Neural progenitor cell (in vitro differentiated cells): ENCODE measurements at regions not wholly inside any gene's neighbourhood (a gene's known extent, or its start where the extent isn't known, plus 50 kb on each side); places are given as distances from the start of the nearest gene placed in this dataset.

Source experiments
- DNase-seq: peaks from one replicate; pipeline ENCODE4 v3.0.0-alpha.2; 2016; ENCODE audit warnings: low spot score
- H2AFZ ChIP-seq: fragments of 200-600 bp; sonication (generic); replicated peaks from 2 replicates; pipeline ENCODE4 v1.6.1; 2016; ENCODE audit warnings: antibody characterized with exemption
- H3F3A ChIP-seq: fragments of 200-600 bp; sonication (generic); 2 replicates; pipeline ENCODE4 v1.6.1; 2016; ENCODE audit warnings: antibody characterized with exemption, low read depth
- H3K27ac ChIP-seq: fragments of 200-600 bp; sonication (generic); 2 replicates; pipeline ENCODE4 v1.5.1; 2016; ENCODE audit warnings: mild to moderate bottlenecking
- H3K27me3 ChIP-seq: fragments of 200-600 bp; sonication (generic); 2 replicates; pipeline ENCODE4 v1.6.1; 2016; ENCODE audit warnings: mild to moderate bottlenecking, moderate library complexity
- H3K36me3 ChIP-seq: fragments of 200-600 bp; sonication (generic); 2 replicates; pipeline ENCODE4 v1.5.1; 2016
- H3K4me1 ChIP-seq: fragments of 200-600 bp; sonication (generic); 2 replicates; pipeline ENCODE4 v1.6.1; 2016; ENCODE audit warnings: mixed run types
- H3K4me2 ChIP-seq: fragments of 200-600 bp; sonication (generic); 2 replicates; pipeline ENCODE4 v1.6.1; 2016
- H3K4me3 ChIP-seq: fragments of 200-600 bp; sonication (generic); 2 replicates; pipeline ENCODE4 v1.5.1; 2016
- H3K79me2 ChIP-seq: fragments of 200-600 bp; sonication (generic); 2 replicates; pipeline ENCODE4 v1.6.1; 2016; ENCODE audit warnings: low read depth
- H3K9ac ChIP-seq: fragments of 200-600 bp; sonication (generic); 2 replicates; pipeline ENCODE4 v1.6.1; 2016
- H3K9me3 ChIP-seq: fragments of 200-600 bp; sonication (generic); 2 replicates; pipeline ENCODE4 v1.5.1; 2016; ENCODE audit warnings: low read depth
- H4K20me1 ChIP-seq: fragments of 200-600 bp; sonication (generic); 2 replicates; pipeline ENCODE4 v1.6.1; 2016; ENCODE audit warnings: low read depth
- H3K27ac Mint-ChIP-seq: 3 replicates; pipeline ENCODE4 v1.8.0; 2021; ENCODE audit warnings: mixed read lengths
- H3K27me3 Mint-ChIP-seq: 2 replicates; pipeline ENCODE4 v1.8.0; 2022; ENCODE audit warnings: low read depth, mild to moderate bottlenecking, inconsistent platforms, moderate library complexity, mixed read lengths; ENCODE audit not compliant: insufficient read depth
- H3K36me3 Mint-ChIP-seq: 3 replicates; pipeline ENCODE4 v1.8.0; 2021; ENCODE audit warnings: mixed read lengths
- H3K4me1 Mint-ChIP-seq: 3 replicates; pipeline ENCODE4 v1.8.0; 2021; ENCODE audit warnings: mixed read lengths
- H3K4me3 Mint-ChIP-seq: 3 replicates; pipeline ENCODE4 v1.8.0; 2021; ENCODE audit warnings: mild to moderate bottlenecking, moderate library complexity, mixed read lengths
- H3K9me3 Mint-ChIP-seq: 3 replicates; pipeline ENCODE4 v1.8.0; 2020; ENCODE audit warnings: mixed read lengths
- EZH2 ChIP-seq: fragments of 200-600 bp; sonication (generic); IDR thresholded peaks from 2 replicates; pipeline ENCODE4 v1.6.1; 2017; ENCODE audit warnings: antibody characterized with exemption, mild to moderate bottlenecking, moderate library complexity
- EZH2phosphoT487 ChIP-seq: fragments of 200-600 bp; sonication (generic); IDR thresholded peaks from 2 replicates; pipeline ENCODE4 v1.6.1; 2017; ENCODE audit warnings: antibody characterized with exemption
- TF ChIP-seq, protein P1 (sequence below): fragments of 200-600 bp; sonication (generic); IDR thresholded peaks from 2 replicates; pipeline ENCODE4 v1.5.1; 2017; ENCODE audit warnings: antibody characterized with exemption, mild to moderate bottlenecking

- peaks cover 56% of the 10 kb centered on the region for H3K9me3 Mint-ChIP-seq
- H3K36me3 Mint-ChIP-seq, result peaks cover 10% of the 10 kb centered on the region
- Histone ChIP-seq H3K9ac (no peak overlapping the region), H2AFZ (no peak overlapping the region), H3K79me2 (no peaks in the 10 kb centered on the region), H3F3A (no peaks in the 10 kb centered on the region), H3K27me3 (no peaks in the 10 kb centered on the region), H4K20me1 (no peaks in the 10 kb centered on the region), H3K4me2 (no peak overlapping the region), H3K4me1 (no peaks in the 10 kb centered on the region), H3K36me3 (no peaks in the 10 kb centered on the region), H3K4me3 (no peak overlapping the region), H3K9me3 (no peaks in the 10 kb centered on the region), H3K27ac (no peak overlapping the region)
- no peaks in the 10 kb centered on the region for H3K4me1 Mint-ChIP-seq
- H3K4me3 Mint-ChIP-seq, result no peak overlapping the region
- H3K27ac Mint-ChIP-seq, result no peak overlapping the region
- no peak for DNase-seq
- peaks cover 5% of the 10 kb centered on the region for H3K27me3 Mint-ChIP-seq
- TF ChIP-seq EZH2phosphoT487 (no peak), EZH2 (no peak)
- TF ChIP-seq, protein P1, sequence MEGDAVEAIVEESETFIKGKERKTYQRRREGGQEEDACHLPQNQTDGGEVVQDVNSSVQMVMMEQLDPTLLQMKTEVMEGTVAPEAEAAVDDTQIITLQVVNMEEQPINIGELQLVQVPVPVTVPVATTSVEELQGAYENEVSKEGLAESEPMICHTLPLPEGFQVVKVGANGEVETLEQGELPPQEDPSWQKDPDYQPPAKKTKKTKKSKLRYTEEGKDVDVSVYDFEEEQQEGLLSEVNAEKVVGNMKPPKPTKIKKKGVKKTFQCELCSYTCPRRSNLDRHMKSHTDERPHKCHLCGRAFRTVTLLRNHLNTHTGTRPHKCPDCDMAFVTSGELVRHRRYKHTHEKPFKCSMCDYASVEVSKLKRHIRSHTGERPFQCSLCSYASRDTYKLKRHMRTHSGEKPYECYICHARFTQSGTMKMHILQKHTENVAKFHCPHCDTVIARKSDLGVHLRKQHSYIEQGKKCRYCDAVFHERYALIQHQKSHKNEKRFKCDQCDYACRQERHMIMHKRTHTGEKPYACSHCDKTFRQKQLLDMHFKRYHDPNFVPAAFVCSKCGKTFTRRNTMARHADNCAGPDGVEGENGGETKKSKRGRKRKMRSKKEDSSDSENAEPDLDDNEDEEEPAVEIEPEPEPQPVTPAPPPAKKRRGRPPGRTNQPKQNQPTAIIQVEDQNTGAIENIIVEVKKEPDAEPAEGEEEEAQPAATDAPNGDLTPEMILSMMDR, result no peak
These were observed 312.7 kb downstream of the SPRY1 start for GRCh38 chr4:123709336-123709735.

- H3K36me3 Mint-ChIP-seq, result peaks cover 4% of the 10 kb centered on the region
- Histone ChIP-seq H4K20me1 (no peaks in the 10 kb centered on the region), H3K36me3 (no peaks in the 10 kb centered on the region), H3K27ac (no peak overlapping the region), H3K9me3 (no peaks in the 10 kb centered on the region), H3K9ac (no peak overlapping the region), H3K79me2 (no peaks in the 10 kb centered on the region), H3K27me3 (no peaks in the 10 kb centered on the region), H2AFZ (no peak overlapping the region), H3K4me3 (no peak overlapping the region), H3K4me2 (no peak overlapping the region), H3F3A (no peaks in the 10 kb centered on the region), H3K4me1 (no peaks in the 10 kb centered on the region)
- H3K27me3 Mint-ChIP-seq, result no peaks in the 10 kb centered on the region
- no peak overlapping the region for H3K27ac Mint-ChIP-seq
- DNase-seq, result no peak
- peaks cover 30% of the 10 kb centered on the region for H3K9me3 Mint-ChIP-seq
- TF ChIP-seq EZH2, result no peak
- H3K4me3 Mint-ChIP-seq, result no peak overlapping the region
- H3K4me1 Mint-ChIP-seq, result no peaks in the 10 kb centered on the region
These were observed 334.4 kb downstream of the SPRY1 start for GRCh38 chr4:123731035-123731434.

GRCh38 chr4:123737156-123737555 is 340.6 kb downstream of the SPRY1 start:
- no peaks in the 10 kb centered on the region for H3K9me3 ChIP-seq
- no peak overlapping the region for H3K27ac ChIP-seq
- no peaks in the 10 kb centered on the region for H3K36me3 ChIP-seq
- no peak overlapping the region for H3K9ac ChIP-seq
- no peak overlapping the region for H3K4me3 ChIP-seq
- H3K27me3 ChIP-seq, result no peaks in the 10 kb centered on the region
- H4K20me1 ChIP-seq, result no peaks in the 10 kb centered on the region
- peaks cover 4% of the 10 kb centered on the region for H3K4me1 Mint-ChIP-seq
- no peak overlapping the region for H2AFZ ChIP-seq
- no peaks in the 10 kb centered on the region for H3K4me1 ChIP-seq
- DNase-seq, result no peak
- no peak overlapping the region for H3K27ac Mint-ChIP-seq
- no peaks in the 10 kb centered on the region for H3F3A ChIP-seq
- H3K4me3 Mint-ChIP-seq, result no peak overlapping the region
- no peaks in the 10 kb centered on the region for H3K79me2 ChIP-seq
- H3K36me3 Mint-ChIP-seq, result peaks cover 4% of the 10 kb centered on the region
- TF ChIP-seq EZH2phosphoT487 (no peak), EZH2 (no peak)
- TF ChIP-seq, protein P1, result no peak
- no peak overlapping the region for H3K4me2 ChIP-seq
- no peaks in the 10 kb centered on the region for H3K27me3 Mint-ChIP-seq
- H3K9me3 Mint-ChIP-seq, result peaks cover 12% of the 10 kb centered on the region

DNA sequence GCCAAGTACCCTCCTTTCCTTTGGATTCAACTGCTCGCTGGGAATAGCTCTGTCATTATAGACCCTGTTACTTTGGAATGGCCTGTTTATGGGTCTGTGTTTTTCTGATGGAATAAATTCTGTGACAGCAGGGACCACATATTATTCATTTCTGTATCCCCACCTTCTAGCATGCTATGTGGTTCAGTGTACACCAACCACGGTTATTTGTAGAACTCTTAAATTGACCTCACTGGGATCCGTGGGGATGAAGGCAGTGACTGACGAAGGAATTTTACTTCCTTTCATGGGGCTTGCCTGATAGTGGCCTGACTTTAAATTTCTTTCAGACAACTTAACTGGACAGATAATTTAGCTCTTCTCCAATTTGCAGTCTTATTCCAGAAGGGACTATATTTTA is 343.2 kb downstream of the SPRY1 start:
- Histone ChIP-seq H3K27ac (no peak overlapping the region), H3K4me1 (peaks cover 3% of the 10 kb centered on the region), H3K4me2 (no peak overlapping the region), H3F3A (no peaks in the 10 kb centered on the region), H3K36me3 (no peaks in the 10 kb centered on the region), H3K9me3 (no peaks in the 10 kb centered on the region), H3K27me3 (no peaks in the 10 kb centered on the region), H3K9ac (no peak overlapping the region), H3K4me3 (no peak overlapping the region), H3K79me2 (no peaks in the 10 kb centered on the region), H4K20me1 (no peaks in the 10 kb centered on the region), H2AFZ (no peak overlapping the region)
- peaks cover 2% of the 10 kb centered on the region for H3K36me3 Mint-ChIP-seq
- no peak for DNase-seq
- no peak overlapping the region for H3K4me3 Mint-ChIP-seq
- H3K9me3 Mint-ChIP-seq, result peaks cover 6% of the 10 kb centered on the region
- no peaks in the 10 kb centered on the region for H3K27me3 Mint-ChIP-seq
- peaks cover 9% of the 10 kb centered on the region for H3K4me1 Mint-ChIP-seq
- H3K27ac Mint-ChIP-seq, result no peak overlapping the region
- TF ChIP-seq EZH2phosphoT487, result no peak
- TF ChIP-seq, protein P1, result no peak
- no peak for TF ChIP-seq EZH2
